Activated B cell treated with CpG ODN at 0.5 μM for 24 hours (primary cell): ENCODE measurements at regions not wholly inside any gene's neighbourhood (a gene's known extent, or its start where the extent isn't known, plus 50 kb on each side); places are given as distances from the start of the nearest gene placed in this dataset.

ENCODE experiments used
- ATAC-seq: fragments of 200-7000 bp; cut with Tn5 transposase; one replicate; pipeline ENCODE4 v1.10.0; 2021; ENCODE audit warnings: low read depth, mild to moderate bottlenecking, moderate library complexity
- CTCF ChIA-PET: fragments of 350-600 bp; sonication (Branson Sonifier 250); formaldehyde crosslinking; loops from one replicate; lab custom pipeline; 2021; ENCODE audit warnings: antibody characterized with exemption; lab: Charles Lee
- POLR2A ChIA-PET: fragments of 350-600 bp; sonication (Branson Sonifier 250); formaldehyde crosslinking; loops from one replicate; lab custom pipeline; 2021; ENCODE audit warnings: antibody characterized with exemption; lab: Charles Lee
- DNase-seq: peaks from one replicate; pipeline ENCODE4 v3.0.0; 2022
- H3K27ac Mint-ChIP-seq: one replicate; pipeline ENCODE4 v1.8.0; 2020; ENCODE audit warnings: mixed read lengths
- H3K27me3 Mint-ChIP-seq: one replicate; pipeline ENCODE4 v1.8.0; 2021; ENCODE audit warnings: mixed read lengths
- H3K36me3 Mint-ChIP-seq: one replicate; pipeline ENCODE4 v1.8.0; 2021; ENCODE audit warnings: low read depth, mixed read lengths
- H3K4me1 Mint-ChIP-seq: one replicate; pipeline ENCODE4 v1.8.0; 2021; ENCODE audit warnings: mixed read lengths
- H3K4me3 Mint-ChIP-seq: one replicate; pipeline ENCODE4 v1.8.0; 2020; ENCODE audit warnings: mild to moderate bottlenecking, mixed read lengths
- H3K9me3 Mint-ChIP-seq: one replicate; pipeline ENCODE4 v1.8.0; 2020; ENCODE audit warnings: mixed read lengths
- intact Hi-C: fragments of 100-400 bp; cut with micrococcal nuclease; formaldehyde crosslinking; loops from one replicate; pipeline ENCODE4 v1.15.1; 2024
- TF ChIP-seq, protein P1 (sequence below): fragments of 200-600 bp; IDR thresholded peaks from one replicate; pipeline ENCODE4 v1.8.0; 2022; ENCODE audit warnings: antibody characterized with exemption, mild to moderate bottlenecking

GRCh38 chr4:4681653-4682052, 139.8 kb upstream of the STX18 start:
- H3K27ac Mint-ChIP-seq, result no peak overlapping the region
- POLR2A ChIA-PET, result no interaction called here

GRCh38 chr4:4680758-4681157, 138.9 kb upstream of the STX18 start:
- CTCF ChIA-PET, result no interaction called here
- no peak overlapping the region for H3K4me3 Mint-ChIP-seq
- POLR2A ChIA-PET, result no interaction called here
- no peaks in the 10 kb centered on the region for H3K27me3 Mint-ChIP-seq
- intact Hi-C loops, result no loop called here
- no peaks in the 10 kb centered on the region for H3K4me1 Mint-ChIP-seq
- no peaks in the 10 kb centered on the region for H3K9me3 Mint-ChIP-seq
- H3K36me3 Mint-ChIP-seq, result no peaks in the 10 kb centered on the region
- no peak overlapping the region for H3K27ac Mint-ChIP-seq
- DNase-seq, result no peak
- no peak for ATAC-seq
- TF ChIP-seq, protein P1, sequence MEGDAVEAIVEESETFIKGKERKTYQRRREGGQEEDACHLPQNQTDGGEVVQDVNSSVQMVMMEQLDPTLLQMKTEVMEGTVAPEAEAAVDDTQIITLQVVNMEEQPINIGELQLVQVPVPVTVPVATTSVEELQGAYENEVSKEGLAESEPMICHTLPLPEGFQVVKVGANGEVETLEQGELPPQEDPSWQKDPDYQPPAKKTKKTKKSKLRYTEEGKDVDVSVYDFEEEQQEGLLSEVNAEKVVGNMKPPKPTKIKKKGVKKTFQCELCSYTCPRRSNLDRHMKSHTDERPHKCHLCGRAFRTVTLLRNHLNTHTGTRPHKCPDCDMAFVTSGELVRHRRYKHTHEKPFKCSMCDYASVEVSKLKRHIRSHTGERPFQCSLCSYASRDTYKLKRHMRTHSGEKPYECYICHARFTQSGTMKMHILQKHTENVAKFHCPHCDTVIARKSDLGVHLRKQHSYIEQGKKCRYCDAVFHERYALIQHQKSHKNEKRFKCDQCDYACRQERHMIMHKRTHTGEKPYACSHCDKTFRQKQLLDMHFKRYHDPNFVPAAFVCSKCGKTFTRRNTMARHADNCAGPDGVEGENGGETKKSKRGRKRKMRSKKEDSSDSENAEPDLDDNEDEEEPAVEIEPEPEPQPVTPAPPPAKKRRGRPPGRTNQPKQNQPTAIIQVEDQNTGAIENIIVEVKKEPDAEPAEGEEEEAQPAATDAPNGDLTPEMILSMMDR, result no peak

More at GRCh38 chr4:4681653-4682052, 139.8 kb upstream of the STX18 start:
- Mint-ChIP-seq H3K36me3 (no peaks in the 10 kb centered on the region), H3K4me1 (no peaks in the 10 kb centered on the region), H3K4me3 (no peak overlapping the region), H3K9me3 (no peaks in the 10 kb centered on the region), H3K27me3 (no peaks in the 10 kb centered on the region)
- CTCF ChIA-PET, result no interaction called here
- TF ChIP-seq, protein P1, result no peak
- ATAC-seq (no peak), DNase-seq (no peak)
- intact Hi-C loops, result no loop called here

DNA sequence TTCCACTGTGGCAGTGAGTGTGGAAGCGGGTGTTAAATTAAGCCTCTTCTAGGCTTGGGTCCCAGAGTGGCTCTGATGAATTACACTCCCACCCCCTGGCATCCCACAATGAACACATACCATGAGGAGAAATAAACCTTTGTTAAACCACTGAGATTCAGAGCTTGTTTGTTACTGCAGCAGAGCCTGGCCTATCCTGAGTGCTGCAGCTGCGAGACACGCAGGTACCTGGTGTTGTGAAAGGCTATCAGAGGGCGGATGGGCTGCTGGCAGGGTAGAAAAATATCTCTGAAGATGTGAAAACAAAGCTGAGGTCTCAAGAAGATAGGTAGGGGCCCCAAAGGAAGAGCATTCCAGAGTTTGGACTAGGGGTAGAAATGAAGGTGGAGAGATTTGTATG, 138.4 kb upstream of the STX18 start:
- Mint-ChIP-seq H3K4me1 (no peaks in the 10 kb centered on the region), H3K4me3 (no peak overlapping the region), H3K27ac (no peak overlapping the region), H3K9me3 (no peaks in the 10 kb centered on the region), H3K27me3 (no peaks in the 10 kb centered on the region), H3K36me3 (no peaks in the 10 kb centered on the region)
- intact Hi-C loops, result no loop called here
- DNase-seq, result no peak
- POLR2A ChIA-PET, result no interaction called here
- TF ChIP-seq, protein P1, result no peak
- ATAC-seq, result no peak
- CTCF ChIA-PET, result no interaction called here

GRCh38 chr4:4677556-4678522, 136.0 kb upstream of the STX18 start:
- no peaks in the 10 kb centered on the region for H3K27me3 Mint-ChIP-seq
- no peak overlapping the region for H3K4me3 Mint-ChIP-seq
- ATAC-seq, result no peak
- no peaks in the 10 kb centered on the region for H3K4me1 Mint-ChIP-seq
- H3K9me3 Mint-ChIP-seq, result no peaks in the 10 kb centered on the region
- DNase-seq, result no peak
- H3K27ac Mint-ChIP-seq, result no peak overlapping the region
- intact Hi-C loops, result no loop called here
- ChIA-PET POLR2A (interaction anchor here (0.7 kb wide), 1 partner anchor 100 kb away, joined by 12 read pairs; no protein-coding TSS in a partner anchor), CTCF (no interaction called here)
- no peaks in the 10 kb centered on the region for H3K36me3 Mint-ChIP-seq
- TF ChIP-seq, protein P1, result no peak

GRCh38 chr4:4675641-4676040, 133.8 kb upstream of the STX18 start:
- Mint-ChIP-seq H3K27me3 (no peaks in the 10 kb centered on the region), H3K4me3 (no peak overlapping the region), H3K27ac (no peak overlapping the region), H3K9me3 (no peaks in the 10 kb centered on the region), H3K36me3 (no peaks in the 10 kb centered on the region), H3K4me1 (no peaks in the 10 kb centered on the region)
- TF ChIP-seq, protein P1, result no peak
- DNase-seq (no peak), ATAC-seq (no peak)
- POLR2A ChIA-PET, result no interaction called here
- intact Hi-C loops, result no loop called here
- CTCF ChIA-PET, result no interaction called here
